Lower leg skin (tissue), 4 donors: ENCODE measurements at regions not wholly inside any gene's neighbourhood (a gene's known extent, or its start where the extent isn't known, plus 50 kb on each side); places are given as distances from the start of the nearest gene placed in this dataset.

Source experiments
- DNase-seq, 2 donors: peaks; one replicate each; pipeline ENCODE4 v3.0.0-alpha.2; 2019; ENCODE audit warnings: low spot score in 2 of 2
- H3K4me3 ChIP-seq: fragments of 200-600 bp; sonication (generic); 2 replicates; pipeline ENCODE4 v1.5.1; 2017; ENCODE audit warnings: mild to moderate bottlenecking, low read depth; ENCODE audit not compliant: poor library complexity, severe bottlenecking
- CTCF ChIP-seq, 3 donors: fragments of 450-650 bp; IDR thresholded peaks; one replicate each; pipeline ENCODE4 v1.5.1; 2016; ENCODE audit warnings: antibody characterized with exemption in 3 of 3, mild to moderate bottlenecking in 3 of 3, moderate library complexity in 2 of 3
- POLR2A ChIP-seq, 2 donors: fragments of 450-650 bp; IDR thresholded peaks; one replicate each; pipeline ENCODE4 v1.6.1; 2016 to 2017; ENCODE audit warnings: antibody characterized with exemption in 2 of 2, mild to moderate bottlenecking in 1 of 2, moderate library complexity in 1 of 2
- WGBS, 2 donors: methylation state at CpG; one replicate each; pipeline ENCODE4 v1.1.5; 2018; 5-methylcytosine and 5-hydroxymethylcytosine counted together
- intact Hi-C: fragments of 100-400 bp; cut with DNase I; formaldehyde crosslinking; loops from one replicate; pipeline ENCODE4 v1.15.0; 2023; ENCODE audit warnings: low total_unique reads

- no peak for TF ChIP-seq CTCF (IDR thresholded peaks at IDR 0.05)
- TF ChIP-seq POLR2A (IDR thresholded peaks at IDR 0.05) = no peak
- WGBS, 2 donors = 59 to 60% methylated on average over 3 of the region's 3 CpGs
- no peak for DNase-seq
- intact Hi-C loops = no loop called here
- no peak overlapping the region for H3K4me3 ChIP-seq
These were observed 271.5 kb downstream of the SATB1 start for GRCh38 chr3:18153571-18154173.

GRCh38 chr3:18151199-18151598, 273.9 kb downstream of the SATB1 start:
- intact Hi-C loops = no loop called here
- H3K4me3 ChIP-seq = no peak overlapping the region
- no peak for DNase-seq
- 85 to 86% methylated on average over 3 of the region's 3 CpGs for WGBS, 2 donors
- TF ChIP-seq POLR2A (IDR thresholded peaks at IDR 0.05) (no peak), CTCF (IDR thresholded peaks at IDR 0.05) (no peak)

GRCh38 chr3:18149935-18150334, 275.2 kb downstream of the SATB1 start:
- intact Hi-C loops = no loop called here
- no peak for DNase-seq
- no peak overlapping the region for H3K4me3 ChIP-seq
- 71 to 79% methylated on average over 4 of the region's 4 CpGs for WGBS, 2 donors
- no peak for TF ChIP-seq CTCF (IDR thresholded peaks at IDR 0.05)
- TF ChIP-seq POLR2A (IDR thresholded peaks at IDR 0.05) = no peak

- no peak for TF ChIP-seq POLR2A (IDR thresholded peaks at IDR 0.05)
- no peak for TF ChIP-seq CTCF (IDR thresholded peaks at IDR 0.05)
- DNase-seq = no peak
- no peak overlapping the region for H3K4me3 ChIP-seq
- 46 to 67% methylated on average over 2 of the region's 2 CpGs for WGBS, 2 donors
- intact Hi-C loops = no loop called here
These were observed 275.8 kb downstream of the SATB1 start for GRCh38 chr3:18149386-18149785.

- no peak overlapping the region for H3K4me3 ChIP-seq
- DNase-seq = no peak
- intact Hi-C loops = no loop called here
- TF ChIP-seq CTCF (IDR thresholded peaks at IDR 0.05) = no peak
- TF ChIP-seq POLR2A (IDR thresholded peaks at IDR 0.05) = no peak
These were observed 280.6 kb downstream of the SATB1 start for GRCh38 chr3:18144571-18144970.

GRCh38 chr3:18143258-18143780, 281.8 kb downstream of the SATB1 start:
- H3K4me3 ChIP-seq = no peak overlapping the region
- intact Hi-C loops = no loop called here
- TF ChIP-seq POLR2A (IDR thresholded peaks at IDR 0.05) (no peak), CTCF (IDR thresholded peaks at IDR 0.05) (no peak)
- 62 to 66% methylated on average over 6 of the region's 6 CpGs for WGBS, 2 donors
- no peak for DNase-seq
